ENCODE measurements at regions not wholly inside any gene's neighbourhood (a gene's known extent, or its start where the extent isn't known, plus 50 kb on each side); places are given as distances from the start of the nearest gene placed in this dataset.

DNA sequence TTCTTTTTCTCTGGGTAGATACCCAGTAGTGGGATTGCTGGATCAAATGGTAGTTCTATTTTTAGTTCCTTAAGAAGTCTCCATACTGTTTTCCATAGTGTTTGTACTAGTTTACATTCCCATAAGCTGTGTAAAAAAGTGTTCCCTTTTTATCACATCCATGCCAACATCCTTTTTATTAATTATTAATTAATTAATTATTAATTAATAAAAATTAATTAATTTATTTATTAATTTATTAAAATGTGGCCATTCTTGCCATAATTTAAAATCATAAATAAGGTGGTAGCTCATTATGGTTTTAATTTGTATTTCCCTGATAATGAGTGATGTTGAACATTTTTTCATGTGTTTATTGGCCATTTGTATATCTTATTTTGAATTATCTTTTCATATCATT is 173.9 kb upstream of the FOXN2 start:
- DNase-seq (ENCODE audit: low spot score): no peak

DNA sequence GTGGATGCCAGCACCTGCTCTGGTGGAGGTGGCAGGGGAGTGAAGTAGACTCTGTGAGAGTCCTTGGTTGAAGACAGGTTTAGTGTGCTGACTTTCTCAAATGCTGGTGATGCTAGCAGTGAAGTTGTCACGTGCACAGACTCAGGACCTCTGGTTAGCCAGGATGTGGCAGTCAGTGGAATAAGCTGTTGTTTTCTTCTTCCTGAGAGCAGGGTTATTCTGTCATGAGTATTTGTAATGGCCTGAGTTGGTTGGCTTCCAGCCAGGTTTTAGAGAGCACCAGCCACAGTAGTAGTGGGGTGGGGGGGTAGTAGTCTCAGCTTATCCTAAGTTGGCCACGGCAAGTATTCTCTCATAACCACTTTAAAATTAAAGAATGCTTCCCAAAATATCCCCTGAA is 169.7 kb upstream of the FOXN2 start:
- peak; percentile 56 for DNase-seq (ENCODE audit: low spot score)

DNA sequence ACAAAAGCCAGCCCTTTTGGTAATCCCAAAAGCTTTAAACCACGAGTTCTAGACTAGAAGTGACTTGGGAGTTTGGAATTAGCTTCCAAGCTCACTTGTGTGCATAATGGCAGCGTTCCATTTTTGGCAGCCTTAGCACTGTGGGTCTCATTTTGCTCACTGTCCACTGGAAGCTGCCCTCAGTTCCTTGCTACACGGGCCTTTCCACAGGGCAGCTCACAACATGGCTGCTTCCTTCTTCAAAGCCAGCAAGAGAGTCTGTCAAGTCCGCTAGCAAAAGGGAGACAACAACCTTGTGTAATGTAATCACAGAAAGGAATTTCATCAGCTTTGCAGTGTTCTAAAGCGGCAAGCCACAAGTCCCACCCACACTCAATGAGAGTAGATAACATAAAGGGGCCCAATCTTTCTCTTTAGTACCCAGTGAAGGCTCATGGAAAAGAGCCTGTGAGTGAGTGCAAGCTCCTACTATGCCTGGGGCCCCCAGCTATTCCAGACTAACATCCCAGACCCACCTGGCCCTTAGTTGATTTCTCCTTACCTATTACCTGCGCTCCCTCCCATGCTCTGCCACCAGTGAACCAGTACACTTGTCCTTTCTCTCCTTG is 168.5 kb upstream of the FOXN2 start:
- DNase-seq (ENCODE audit: low spot score): peak; percentile 79

DNA sequence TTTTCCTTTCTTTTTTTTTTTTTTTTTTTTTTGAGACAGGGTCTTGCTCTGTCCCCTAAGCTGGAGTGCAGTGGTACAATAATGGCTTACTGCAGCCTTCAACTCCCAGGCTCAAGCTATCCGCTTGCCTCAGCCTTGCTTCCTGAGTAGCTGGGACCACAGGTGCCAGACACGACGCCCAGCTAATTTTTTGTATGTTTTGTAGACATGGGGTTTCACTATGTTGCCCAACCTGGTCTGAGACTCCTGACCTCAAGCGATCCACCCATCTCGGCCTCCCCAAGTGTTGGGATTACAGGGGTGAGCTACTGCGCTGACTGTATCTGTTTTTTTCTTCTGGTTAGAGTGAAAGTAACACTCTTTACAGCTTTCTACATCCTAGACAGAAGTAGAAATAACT is 167.9 kb upstream of the FOXN2 start:
- DNase-seq (ENCODE audit: low spot score): no peak

DNA sequence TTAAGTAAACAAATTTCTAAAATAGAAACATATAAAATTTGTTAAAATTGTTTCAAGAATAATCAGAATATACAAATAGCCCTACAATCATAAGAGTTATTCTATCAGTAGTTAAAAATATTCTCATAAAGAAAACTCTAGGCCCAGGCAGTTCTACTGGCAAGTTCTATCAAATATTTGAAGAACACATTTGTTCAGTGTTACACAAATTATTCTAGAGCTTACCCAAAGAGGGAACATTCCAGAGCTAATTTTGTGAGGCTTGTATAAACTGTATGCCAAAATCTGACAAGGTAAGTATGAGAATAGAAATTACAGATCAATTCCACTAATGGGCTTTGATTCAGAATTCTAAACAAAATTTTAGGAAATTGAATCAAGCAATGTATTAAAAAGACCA is 166.8 kb upstream of the FOXN2 start:
- no peak for DNase-seq (ENCODE audit: low spot score)

DNA sequence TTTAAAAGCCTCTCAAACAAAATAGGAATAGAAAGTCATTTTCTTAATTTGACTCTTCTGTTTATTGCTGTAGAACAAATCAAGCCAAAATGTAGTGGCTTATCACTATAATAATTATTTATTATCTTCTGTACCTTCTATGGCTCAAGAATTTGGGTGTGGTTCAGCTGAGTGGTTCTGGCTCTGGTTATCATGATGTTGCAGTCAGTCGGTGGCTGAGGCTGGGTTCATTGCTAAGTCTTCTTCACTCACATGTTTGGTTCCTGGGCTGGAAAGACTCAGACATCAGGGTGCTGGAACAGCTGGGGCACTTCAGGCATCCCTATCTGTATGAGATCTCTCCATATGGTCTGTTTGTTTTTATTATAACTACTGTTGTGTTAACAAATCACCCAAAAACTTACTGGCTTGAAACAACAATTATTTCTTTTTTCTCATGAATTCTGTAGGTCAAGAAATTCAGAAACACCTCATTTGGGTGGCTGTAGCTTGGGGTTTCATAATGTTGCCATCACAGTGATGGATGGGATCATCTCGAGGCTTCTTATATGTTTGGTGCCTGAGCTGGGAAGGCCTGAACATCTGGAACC is 165.5 kb upstream of the FOXN2 start:
- DNase-seq (ENCODE audit: low spot score): peak; percentile 72

DNA sequence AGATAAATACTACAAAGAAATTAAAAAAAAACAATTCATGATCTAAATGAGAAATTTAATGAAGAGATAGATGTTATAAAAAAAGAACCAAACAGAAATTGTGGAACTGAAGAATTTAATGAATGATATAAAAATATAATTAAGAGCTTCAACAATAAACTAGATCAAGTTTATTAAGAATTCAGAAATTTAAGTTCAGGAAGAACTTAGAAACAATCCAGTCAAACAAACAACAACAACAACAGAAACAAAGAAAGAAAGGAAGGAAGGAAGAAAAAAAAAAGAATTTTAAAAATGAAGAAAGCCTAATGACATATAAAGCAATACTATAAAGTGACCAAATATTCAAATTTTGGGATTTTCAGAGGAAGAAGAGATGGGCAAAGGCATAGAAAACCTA is 157.3 kb upstream of the FOXN2 start:
- DNase-seq (ENCODE audit: low spot score): no peak

DNA sequence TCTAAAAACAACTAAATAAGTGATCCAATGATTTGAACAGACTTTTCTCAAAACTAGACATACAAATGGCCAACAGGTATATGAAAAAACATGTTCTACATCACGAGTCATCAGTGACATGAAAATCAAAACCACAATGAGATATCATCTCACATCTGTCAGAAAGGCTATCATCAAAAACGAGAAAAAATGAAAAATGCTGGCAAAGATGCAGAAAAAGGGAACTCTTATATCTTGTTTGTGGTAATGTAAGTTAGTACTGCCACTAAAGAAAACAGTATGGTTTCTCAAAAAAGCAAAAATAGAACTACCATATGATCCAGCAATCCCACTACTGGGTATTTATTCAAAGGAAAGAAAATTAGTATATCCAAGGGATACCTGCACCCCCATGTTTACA is 152.9 kb upstream of the FOXN2 start:
- DNase-seq (ENCODE audit: low spot score): no peak

DNA sequence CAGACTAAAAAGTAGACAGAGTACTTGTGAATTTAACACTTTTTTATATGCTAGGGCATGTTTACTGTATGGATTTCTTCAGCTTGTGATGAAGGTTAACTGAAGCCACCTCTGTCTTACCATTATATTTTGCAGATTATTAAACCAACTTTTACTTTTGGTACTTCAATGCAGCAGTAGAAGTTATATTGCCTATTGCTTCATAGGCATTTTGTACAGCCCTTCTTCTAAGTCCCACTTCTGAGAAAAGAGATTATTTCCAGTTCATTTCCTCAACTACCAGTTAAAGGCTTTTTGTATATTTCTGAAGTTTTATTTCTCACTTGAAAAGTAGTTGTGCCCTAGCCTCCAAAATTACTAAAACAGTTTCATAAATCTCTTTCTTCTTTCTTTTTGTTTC is 151.7 kb upstream of the FOXN2 start:
- no peak for DNase-seq (ENCODE audit: low spot score)

DNA sequence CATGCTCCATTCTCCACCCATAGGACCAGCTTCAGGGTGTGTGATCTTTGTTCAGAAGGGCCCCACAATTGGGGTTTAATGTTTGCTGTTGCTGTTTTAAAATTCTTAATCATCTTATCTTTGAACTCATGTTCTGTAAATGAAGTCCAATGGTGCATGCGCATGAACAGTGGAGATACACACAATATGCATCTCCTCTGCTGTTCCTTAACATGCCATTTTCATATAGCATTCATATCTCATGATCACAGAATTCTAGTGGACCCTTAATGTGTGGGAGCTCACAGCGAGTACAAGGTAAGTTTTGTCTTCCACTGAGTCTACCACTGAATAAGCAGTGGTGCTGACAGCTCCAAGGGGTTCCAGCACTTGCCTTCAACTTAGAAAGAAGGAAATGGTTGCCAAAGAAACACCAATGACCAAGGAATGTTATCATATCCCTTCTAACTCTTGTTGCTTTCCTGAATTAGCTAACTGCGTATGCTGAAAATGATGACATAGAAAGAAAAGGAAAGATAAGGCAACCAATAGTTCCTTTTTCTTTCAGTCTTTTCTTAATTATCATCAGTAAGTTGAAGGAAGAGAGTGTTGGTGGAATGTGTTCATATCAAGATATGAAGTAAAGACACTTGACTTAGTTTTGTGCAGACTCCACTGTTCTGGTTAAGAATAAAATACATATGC is 149.3 kb upstream of the FOXN2 start:
- DNase-seq (ENCODE audit: low spot score): no peak

DNA sequence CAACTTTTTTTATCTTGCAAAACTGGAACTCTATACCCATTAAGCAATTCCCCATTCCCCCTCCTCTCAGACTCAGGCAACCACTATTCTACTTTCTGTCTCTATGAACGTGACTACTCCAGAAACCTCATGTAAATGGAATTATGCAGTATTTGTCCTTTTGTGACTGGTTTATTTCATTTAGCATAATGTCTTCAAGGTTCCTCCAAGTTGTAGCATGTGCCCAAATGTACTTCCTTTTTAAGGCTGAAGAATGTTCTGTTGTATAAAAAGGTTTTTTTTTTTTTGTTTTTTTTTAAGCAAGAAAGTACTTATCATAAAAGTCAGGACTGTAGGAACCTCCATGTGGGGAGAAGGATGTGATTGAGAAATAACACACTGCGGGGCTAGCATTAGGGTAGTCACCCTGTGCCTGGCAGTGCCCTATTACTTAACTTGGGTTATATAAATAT is 145.3 kb upstream of the FOXN2 start:
- DNase-seq (ENCODE audit: low spot score): no peak

DNA sequence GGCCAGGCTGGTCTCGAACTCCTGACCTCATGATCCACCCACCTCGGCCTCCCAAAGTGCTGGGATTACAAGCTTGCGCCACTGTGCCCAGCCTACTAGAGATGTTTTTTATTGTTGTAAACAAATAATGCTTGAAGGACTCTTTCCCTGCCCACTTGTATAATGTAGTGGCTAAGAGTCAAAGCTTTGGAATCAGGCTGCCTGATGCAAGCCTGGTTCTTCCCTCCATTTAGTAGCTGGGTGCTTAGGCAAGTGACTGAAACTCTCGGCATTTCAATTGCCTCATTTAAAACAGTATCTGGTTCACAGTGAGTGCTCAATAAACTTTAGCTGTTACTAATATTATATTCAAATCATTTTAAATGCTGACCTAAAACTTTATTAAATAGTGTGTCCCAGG is 144.2 kb upstream of the FOXN2 start:
- DNase-seq (ENCODE audit: low spot score): no peak

DNA sequence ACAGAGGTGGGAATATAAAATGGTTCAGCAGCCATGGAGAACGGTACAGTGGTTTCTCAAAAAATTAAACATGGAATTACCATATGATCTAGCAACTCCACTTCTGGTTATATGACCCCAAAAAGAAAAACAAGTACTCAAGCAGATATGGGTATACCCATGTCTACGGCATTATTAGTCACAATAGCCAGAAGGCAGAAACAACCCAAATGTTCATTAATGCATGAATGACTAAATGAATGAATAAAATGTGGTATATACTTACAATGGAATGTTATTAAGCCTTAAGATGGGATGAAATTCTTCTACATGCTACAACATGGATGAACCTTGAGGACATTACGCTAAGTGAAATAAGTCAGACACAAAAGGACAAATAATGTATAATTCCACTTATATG is 141.3 kb upstream of the FOXN2 start:
- no peak for DNase-seq (ENCODE audit: low spot score)

DNA sequence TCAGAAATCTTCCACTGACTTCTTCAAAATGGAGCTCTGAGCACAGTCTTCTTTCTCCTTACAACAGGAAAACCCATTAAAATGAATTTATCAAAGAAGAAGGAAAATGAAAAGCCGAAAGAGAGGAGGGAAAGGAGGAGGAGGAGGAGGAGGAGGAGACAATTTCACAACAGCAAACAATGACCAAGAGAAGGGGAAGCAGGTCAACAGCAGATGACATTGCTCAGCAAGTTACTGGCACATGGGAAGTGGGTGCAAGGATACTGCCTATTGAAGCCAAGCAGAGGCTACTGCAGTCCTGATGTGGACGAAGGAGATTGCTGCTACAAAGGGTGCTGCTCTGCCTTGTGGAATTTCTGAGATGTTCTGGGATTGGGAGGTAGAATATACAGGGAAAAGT is 140.0 kb upstream of the FOXN2 start:
- no peak for DNase-seq (ENCODE audit: low spot score)

DNA sequence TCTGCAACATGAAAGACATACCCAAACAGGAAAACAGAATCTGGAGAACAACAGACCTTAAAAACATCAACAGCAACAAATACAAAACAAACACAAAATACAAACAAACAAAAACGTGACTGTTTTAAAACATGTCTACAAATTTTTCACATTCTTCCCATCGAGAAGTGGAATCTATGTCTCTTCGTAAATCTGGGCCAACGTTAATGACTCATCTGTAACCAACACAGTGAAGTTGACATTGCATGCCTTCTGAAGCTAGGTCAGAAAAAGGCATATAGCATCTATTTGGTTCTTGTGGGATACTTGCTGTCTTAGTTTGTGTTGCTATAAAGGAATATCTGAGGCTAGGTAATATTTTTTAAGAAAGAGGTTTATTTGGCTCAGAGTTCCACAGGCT is 139.2 kb upstream of the FOXN2 start:
- no peak for DNase-seq (ENCODE audit: low spot score)

DNA sequence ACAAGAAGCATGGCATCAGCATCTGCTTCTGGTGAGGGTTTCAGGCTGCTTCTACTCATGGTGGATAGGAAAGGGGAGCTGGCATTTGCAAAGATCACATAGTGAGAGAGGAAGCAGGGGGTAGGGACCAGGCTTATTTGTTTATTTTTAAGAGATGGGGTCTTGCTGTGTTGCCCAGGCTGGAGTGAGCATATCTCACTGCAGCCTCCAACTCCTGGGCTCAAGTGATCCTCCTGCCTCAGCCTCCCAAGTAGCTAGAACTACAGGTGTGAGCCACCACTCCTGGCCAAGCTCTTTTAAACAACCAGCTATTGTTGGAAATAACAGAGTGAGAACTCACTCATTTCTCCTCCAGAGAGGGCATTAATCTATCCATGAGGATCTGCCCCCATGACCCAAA is 138.8 kb upstream of the FOXN2 start:
- DNase-seq (ENCODE audit: low spot score): no peak

DNA sequence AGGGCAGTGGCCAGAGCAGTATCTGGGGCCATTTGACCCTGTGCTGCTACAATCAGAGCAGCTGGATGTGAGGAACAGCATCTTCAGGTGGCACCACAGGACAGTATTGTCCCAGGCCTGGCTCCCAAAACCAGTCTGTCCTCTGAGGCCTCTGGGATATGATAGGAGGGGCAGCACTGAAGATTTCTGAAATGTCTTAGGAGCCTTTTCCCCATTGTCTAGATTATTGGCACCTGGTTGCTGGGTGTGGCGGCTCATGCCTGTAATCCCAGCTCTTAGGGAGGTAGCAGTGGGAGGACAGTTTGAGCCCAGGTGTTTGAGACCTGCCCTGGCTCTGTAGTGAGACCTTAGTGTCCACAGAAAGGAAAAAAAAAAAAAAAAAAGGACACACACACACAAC is 137.6 kb upstream of the FOXN2 start:
- DNase-seq (ENCODE audit: low spot score): no peak

DNA sequence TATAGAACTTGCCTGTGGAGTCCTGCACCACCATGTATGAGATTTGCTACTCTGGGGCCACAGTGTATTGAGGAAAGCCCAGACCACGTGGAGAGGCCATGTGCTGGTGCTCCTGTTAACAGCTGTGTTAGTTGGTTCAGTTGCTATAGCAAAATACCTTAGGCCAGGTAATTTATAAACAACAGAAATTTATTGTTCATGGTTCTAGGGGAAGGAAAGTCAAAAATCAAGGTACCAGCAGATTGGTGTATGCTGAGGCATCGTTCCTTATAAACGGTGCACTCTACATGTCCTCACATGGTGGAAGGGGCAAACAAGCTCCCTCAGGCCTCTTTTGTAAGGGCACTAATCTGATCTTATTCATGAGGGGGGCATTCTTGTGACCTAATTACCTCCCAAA is 135.9 kb upstream of the FOXN2 start:
- DNase-seq (ENCODE audit: low spot score): no peak

DNA sequence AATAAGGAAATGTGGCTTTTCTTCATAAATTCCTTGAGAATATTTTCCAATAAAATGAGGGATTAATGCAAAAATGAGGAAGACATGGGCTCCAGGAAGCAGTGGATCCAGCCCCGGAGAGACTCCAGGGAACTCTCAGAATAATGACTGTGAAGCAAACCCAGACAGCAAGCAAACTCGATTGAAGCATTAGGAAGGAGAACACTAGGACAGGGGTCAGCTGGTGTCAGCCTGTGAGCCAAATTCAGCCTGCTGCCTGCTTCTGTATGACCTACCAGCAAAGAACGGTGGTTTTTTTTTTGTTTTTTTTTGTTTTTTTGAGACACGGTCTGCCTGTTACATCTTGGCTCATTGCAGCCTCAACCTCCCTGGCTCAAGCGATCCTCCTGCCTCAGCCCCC is 133.9 kb upstream of the FOXN2 start:
- DNase-seq (ENCODE audit: low spot score): no peak

DNA sequence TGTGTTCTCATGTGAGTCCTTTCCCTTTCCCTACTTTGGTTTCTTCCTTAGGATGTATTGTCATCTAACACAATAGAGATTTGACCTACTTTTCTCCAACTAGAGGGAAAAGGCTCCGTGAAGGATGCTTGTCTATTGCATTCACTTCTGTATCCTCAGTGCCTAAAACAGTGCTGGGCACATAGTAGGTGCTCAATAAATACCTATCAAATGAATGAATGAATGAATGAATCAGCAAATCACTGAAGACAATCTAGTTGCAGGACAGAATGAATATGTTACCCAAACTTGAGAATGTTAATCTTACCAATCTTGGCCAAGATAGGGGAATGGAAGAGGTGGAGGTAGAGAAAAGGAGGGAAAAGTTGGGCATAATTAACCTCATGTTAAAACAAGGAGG is 131.2 kb upstream of the FOXN2 start:
- no peak for DNase-seq (ENCODE audit: low spot score)

DNA sequence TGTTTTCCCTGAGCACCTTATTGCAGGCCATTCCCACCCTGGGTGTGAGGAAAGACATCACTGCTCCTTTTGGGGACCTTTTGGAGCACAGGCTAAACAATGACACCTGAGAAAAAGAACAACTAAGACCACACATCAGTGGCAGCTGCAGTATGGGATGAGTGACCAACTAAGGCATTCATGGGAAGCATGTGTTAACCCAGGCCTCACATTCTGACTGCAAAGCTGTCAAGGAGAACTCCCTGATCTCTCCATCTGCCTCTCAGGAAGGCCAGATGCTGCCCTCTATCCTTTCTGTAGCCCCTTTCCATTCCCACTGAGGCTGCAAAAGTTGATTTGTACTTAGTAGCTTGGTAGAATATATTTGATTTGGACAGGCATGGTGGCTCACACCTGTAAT is 130.5 kb upstream of the FOXN2 start:
- no peak for DNase-seq (ENCODE audit: low spot score)

DNA sequence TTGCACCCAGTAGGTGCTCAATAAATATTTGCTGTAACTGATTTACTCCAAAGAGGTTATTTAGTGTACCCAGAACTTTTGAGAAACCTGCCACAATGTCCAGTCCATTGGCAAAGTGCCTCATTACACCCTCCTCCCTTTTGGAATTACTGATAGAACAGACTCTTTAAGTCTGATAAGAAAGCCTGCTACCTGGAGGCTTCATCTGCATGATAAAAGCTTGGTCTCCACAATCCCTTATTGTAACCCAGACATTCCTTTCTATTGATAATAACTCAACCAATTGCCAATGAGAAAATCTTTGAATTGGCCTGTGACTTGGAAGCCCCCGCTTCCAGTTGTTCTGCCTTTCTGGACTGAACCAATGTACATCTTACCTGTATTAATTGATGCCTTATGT is 127.0 kb upstream of the FOXN2 start:
- DNase-seq (ENCODE audit: low spot score): no peak

DNA sequence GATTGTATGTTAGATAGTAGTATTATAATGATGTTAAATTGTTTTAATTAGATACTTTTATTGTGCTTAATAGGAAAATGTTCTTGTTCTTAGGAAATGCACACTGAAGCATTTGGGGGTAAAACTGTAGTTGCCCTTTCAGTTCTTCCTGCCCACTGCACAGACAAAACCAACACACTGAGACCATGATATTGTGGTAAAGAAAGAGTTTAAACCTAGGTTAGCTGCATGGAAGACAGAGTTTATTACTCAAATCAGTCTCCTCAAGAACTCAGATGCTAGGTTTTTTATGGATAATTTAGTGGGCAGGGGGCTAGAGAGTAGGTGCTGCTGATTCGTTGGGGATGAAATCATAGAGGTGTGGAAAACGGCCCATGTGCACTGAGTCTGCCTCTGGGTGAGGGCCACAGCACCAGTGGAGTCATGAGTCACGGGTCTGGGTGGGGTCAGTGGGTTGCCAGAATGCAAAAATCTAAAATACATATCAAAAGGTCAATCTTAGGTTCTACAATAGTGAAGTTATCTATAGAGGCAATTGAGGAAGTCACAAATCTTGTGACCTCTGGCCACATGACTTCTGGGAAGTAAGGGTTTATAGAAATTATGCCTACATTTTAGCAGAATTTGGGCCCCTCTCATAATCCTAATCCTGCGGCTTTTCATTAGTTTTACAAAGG is 124.8 kb upstream of the FOXN2 start:
- no peak for DNase-seq (ENCODE audit: low spot score)

Measured in hematopoietic multipotent progenitor cell treated with erythropoietin and hydrocortisone succinate and interleukin-3 and kit ligand, for 15 days (in vitro differentiated cells).